KG1 (cell line): ENCODE measurements at regions not wholly inside any gene's neighbourhood (a gene's known extent, or its start where the extent isn't known, plus 50 kb on each side); places are given as distances from the start of the nearest gene placed in this dataset.

Source experiments
- DNase-seq: peaks from one replicate; lab custom pipeline; 2025; lab: John Stamatoyannopoulos, UW

GRCh38 chr2:185891403-185891802, 152.8 kb downstream of the FSIP2 start:
- DNase-seq = no peak

GRCh38 chr2:185891804-185892411, 153.3 kb downstream of the FSIP2 start:
- no peak for DNase-seq

- no peak for DNase-seq
These were observed 153.9 kb downstream of the FSIP2 start for GRCh38 chr2:185892484-185892883.

- no peak for DNase-seq
These were observed 155.6 kb downstream of the FSIP2 start for GRCh38 chr2:185894223-185894622.

GRCh38 chr2:185895828-185896693, 157.5 kb downstream of the FSIP2 start:
- no peak for DNase-seq

GRCh38 chr2:185899366-185899765, 160.8 kb downstream of the FSIP2 start:
- no peak for DNase-seq

- DNase-seq = no peak
These were observed 180.6 kb downstream of the FSIP2 start for GRCh38 chr2:185919155-185919554.

GRCh38 chr2:185921048-185921756, 182.6 kb downstream of the FSIP2 start:
- no peak for DNase-seq

GRCh38 chr2:185934232-185934631, 195.6 kb downstream of the FSIP2 start:
- DNase-seq = no peak

- no peak for DNase-seq
These were observed 201.3 kb downstream of the FSIP2 start for GRCh38 chr2:185939858-185940257.

- DNase-seq = no peak
These were observed 204.3 kb downstream of the FSIP2 start for GRCh38 chr2:185942855-185943254.

GRCh38 chr2:185947722-185948121, 209.1 kb downstream of the FSIP2 start:
- no peak for DNase-seq

GRCh38 chr2:185952100-185952499, 213.5 kb downstream of the FSIP2 start:
- DNase-seq = no peak

- no peak for DNase-seq
These were observed 215.8 kb downstream of the FSIP2 start for GRCh38 chr2:185954389-185954788.

GRCh38 chr2:185955050-185955449, 216.4 kb downstream of the FSIP2 start:
- DNase-seq = no peak

- DNase-seq = no peak
These were observed 228.7 kb downstream of the FSIP2 start for GRCh38 chr2:185967335-185967734.

GRCh38 chr2:185970148-185970852, 231.7 kb downstream of the FSIP2 start:
- no peak for DNase-seq

- DNase-seq = no peak
These were observed 240.2 kb downstream of the FSIP2 start for GRCh38 chr2:185978634-185979407.

- DNase-seq = no peak
These were observed 241.0 kb downstream of the FSIP2 start for GRCh38 chr2:185979546-185980071.

- DNase-seq = no peak
These were observed 242.3 kb downstream of the FSIP2 start for GRCh38 chr2:185980944-185981343.

- no peak for DNase-seq
These were observed 246.1 kb downstream of the FSIP2 start for GRCh38 chr2:185984670-185985069.
